ENCODE measurements at regions not wholly inside any gene's neighbourhood (a gene's known extent, or its start where the extent isn't known, plus 50 kb on each side); places are given as distances from the start of the nearest gene placed in this dataset.
"Not testable (repeated sequence)": the region's sequence is repeated elsewhere in the genome, so short reads cannot be mapped to it uniquely, and the experiment has no call there.

GRCh38 chr7:50251765-50252164 lies 52.8 kb upstream of the IKZF1 start:
- CTCF ChIA-PET: interaction anchor here (1.4 to 1.5 kb wide), 2 partner anchors 15 to 37 kb away, joined by 3 read pairs; no protein-coding TSS in a partner anchor
- Mint-ChIP-seq H3K9me3 (peaks cover 11% of the 10 kb centered on the region), H3K4me1 (no peaks in the 10 kb centered on the region), H3K4me3 (no peak overlapping the region), H3K27ac (no peak overlapping the region), H3K27me3 (peaks cover 12% of the 10 kb centered on the region), H3K36me3 (peaks cover 18% of the 10 kb centered on the region)
- DNase-seq: no peak

GRCh38 chr7:50246551-50246950 lies 58.0 kb upstream of the IKZF1 start:
- CTCF ChIA-PET: interaction anchor here (0.9 kb wide), 1 partner anchor 34 kb away, joined by 3 read pairs; no protein-coding TSS in a partner anchor

GRCh38 chr7:50242111-50242510 lies 62.4 kb upstream of the IKZF1 start:
- H3K27ac Mint-ChIP-seq, CTCF ChIA-PET, DNase-seq, H3K27me3 Mint-ChIP-seq, H3K4me3 Mint-ChIP-seq: not testable (repeated sequence)
- H3K36me3 Mint-ChIP-seq: peaks cover 26% of the 10 kb centered on the region
- H3K4me1 Mint-ChIP-seq: peaks cover 16% of the 10 kb centered on the region
- H3K9me3 Mint-ChIP-seq: peaks cover 40% of the 10 kb centered on the region

More at GRCh38 chr7:50246551-50246950, 58.0 kb upstream of the IKZF1 start:
- Mint-ChIP-seq H3K4me1 (peaks cover 4% of the 10 kb centered on the region), H3K4me3 (no peak overlapping the region), H3K36me3 (peaks cover 25% of the 10 kb centered on the region), H3K9me3 (peaks cover 29% of the 10 kb centered on the region), H3K27me3 (peaks cover 9% of the 10 kb centered on the region), H3K27ac (no peak overlapping the region)
- no peak for DNase-seq

GRCh38 chr7:50240699-50241098 lies 63.8 kb upstream of the IKZF1 start:
- peaks cover 21% of the 10 kb centered on the region for H3K4me1 Mint-ChIP-seq
- H3K4me3 Mint-ChIP-seq, H3K27ac Mint-ChIP-seq, CTCF ChIA-PET, DNase-seq, H3K27me3 Mint-ChIP-seq: not testable (repeated sequence)
- peaks cover 33% of the 10 kb centered on the region for H3K9me3 Mint-ChIP-seq
- peaks cover 26% of the 10 kb centered on the region for H3K36me3 Mint-ChIP-seq

- H3K27ac Mint-ChIP-seq: no peak overlapping the region
- peaks cover 45% of the 10 kb centered on the region for H3K4me1 Mint-ChIP-seq
- CTCF ChIA-PET: interaction anchor here (0.7 to 1.6 kb wide), 11 partner anchors 9 to 138 kb away, joined by 3 to 8 read pairs (median 3); no protein-coding TSS in a partner anchor
- no peak overlapping the region for H3K4me3 Mint-ChIP-seq
- H3K9me3 Mint-ChIP-seq: peaks cover 30% of the 10 kb centered on the region
- no peaks in the 10 kb centered on the region for H3K27me3 Mint-ChIP-seq
- DNase-seq: no peak
- H3K36me3 Mint-ChIP-seq: peaks cover 28% of the 10 kb centered on the region
These were observed 74.6 kb upstream of the IKZF1 start for GRCh38 chr7:50229964-50230363.

- CTCF ChIA-PET: interaction anchor here (0.8 to 3.4 kb wide), 12 partner anchors 8 to 141 kb away, joined by 3 to 25 read pairs (median 4); no protein-coding TSS in a partner anchor
- H3K27me3 Mint-ChIP-seq: no peaks in the 10 kb centered on the region
- peaks cover 45% of the 10 kb centered on the region for H3K4me1 Mint-ChIP-seq
- H3K4me3 Mint-ChIP-seq: peak overlapping the region; percentile 66
- peaks cover 31% of the 10 kb centered on the region for H3K36me3 Mint-ChIP-seq
- H3K9me3 Mint-ChIP-seq: peaks cover 32% of the 10 kb centered on the region
- peak overlapping the region; percentile 89 for H3K27ac Mint-ChIP-seq
- no peak for DNase-seq
These were observed 76.4 kb upstream of the IKZF1 start for GRCh38 chr7:50228148-50228547.

GRCh38 chr7:50227726-50228125 lies 76.8 kb upstream of the IKZF1 start:
- CTCF ChIA-PET: interaction anchor here (0.8 to 3.4 kb wide), 13 partner anchors 9 to 141 kb away, joined by 3 to 25 read pairs (median 4); no protein-coding TSS in a partner anchor
- H3K4me3 Mint-ChIP-seq: peak overlapping the region; percentile 66
- peaks cover 45% of the 10 kb centered on the region for H3K4me1 Mint-ChIP-seq
- peaks cover 29% of the 10 kb centered on the region for H3K9me3 Mint-ChIP-seq
- H3K27ac Mint-ChIP-seq: peak overlapping the region; percentile 89
- peaks cover 29% of the 10 kb centered on the region for H3K36me3 Mint-ChIP-seq
- H3K27me3 Mint-ChIP-seq: no peaks in the 10 kb centered on the region
- DNase-seq: no peak

GRCh38 chr7:50226669-50227068 lies 77.8 kb upstream of the IKZF1 start:
- Mint-ChIP-seq H3K4me1 (peaks cover 45% of the 10 kb centered on the region), H3K27me3 (no peaks in the 10 kb centered on the region), H3K36me3 (peaks cover 29% of the 10 kb centered on the region), H3K27ac (peak overlapping the region; percentile 89), H3K4me3 (peak overlapping the region; percentile 44), H3K9me3 (peaks cover 32% of the 10 kb centered on the region)
- CTCF ChIA-PET: interaction anchor here (0.8 to 3.4 kb wide), 10 partner anchors 10 to 135 kb away, joined by 3 to 25 read pairs (median 6); no protein-coding TSS in a partner anchor
- DNase-seq: no peak

- H3K4me1 Mint-ChIP-seq: peaks cover 45% of the 10 kb centered on the region
- peaks cover 29% of the 10 kb centered on the region for H3K36me3 Mint-ChIP-seq
- H3K9me3 Mint-ChIP-seq: peaks cover 32% of the 10 kb centered on the region
- CTCF ChIA-PET: interaction anchor here (0.8 to 3.4 kb wide), 7 partner anchors 10 to 81 kb away, joined by 3 to 25 read pairs (median 9); no protein-coding TSS in a partner anchor
- no peaks in the 10 kb centered on the region for H3K27me3 Mint-ChIP-seq
- peak overlapping the region; percentile 89 for H3K27ac Mint-ChIP-seq
- H3K4me3 Mint-ChIP-seq: peak overlapping the region; percentile 44
- no peak for DNase-seq
These were observed 78.4 kb upstream of the IKZF1 start for GRCh38 chr7:50226145-50226544.

GRCh38 chr7:50221433-50221832 lies 83.1 kb upstream of the IKZF1 start:
- H3K4me1 Mint-ChIP-seq: peaks cover 38% of the 10 kb centered on the region
- CTCF ChIA-PET: no interaction called here
- no peaks in the 10 kb centered on the region for H3K27me3 Mint-ChIP-seq
- no peak overlapping the region for H3K27ac Mint-ChIP-seq
- peaks cover 22% of the 10 kb centered on the region for H3K36me3 Mint-ChIP-seq
- H3K9me3 Mint-ChIP-seq: peaks cover 31% of the 10 kb centered on the region
- DNase-seq: no peak
- no peak overlapping the region for H3K4me3 Mint-ChIP-seq

- CTCF ChIA-PET: interaction anchor here (1.0 kb wide), 1 partner anchor 9 kb away, joined by 4 read pairs; no protein-coding TSS in a partner anchor
- Mint-ChIP-seq H3K4me1 (peaks cover 38% of the 10 kb centered on the region), H3K27ac (no peak overlapping the region), H3K27me3 (no peaks in the 10 kb centered on the region), H3K9me3 (peaks cover 31% of the 10 kb centered on the region), H3K4me3 (no peak overlapping the region), H3K36me3 (peaks cover 22% of the 10 kb centered on the region)
- DNase-seq: no peak
These were observed 83.5 kb upstream of the IKZF1 start for GRCh38 chr7:50221028-50221427.

- DNase-seq: no peak
- Mint-ChIP-seq H3K36me3 (peaks cover 22% of the 10 kb centered on the region), H3K9me3 (peaks cover 29% of the 10 kb centered on the region), H3K27me3 (no peaks in the 10 kb centered on the region), H3K4me1 (peaks cover 39% of the 10 kb centered on the region), H3K27ac (no peak overlapping the region), H3K4me3 (no peak overlapping the region)
- CTCF ChIA-PET: interaction anchor here (1.0 kb wide), 1 partner anchor 10 kb away, joined by 4 read pairs; no protein-coding TSS in a partner anchor
These were observed 84.2 kb upstream of the IKZF1 start for GRCh38 chr7:50220273-50220672.

GRCh38 chr7:50217821-50218281 lies 86.7 kb upstream of the IKZF1 start:
- no peak overlapping the region for H3K4me3 Mint-ChIP-seq
- H3K36me3 Mint-ChIP-seq: peaks cover 16% of the 10 kb centered on the region
- peaks cover 25% of the 10 kb centered on the region for H3K9me3 Mint-ChIP-seq
- DNase-seq: no peak
- CTCF ChIA-PET: no interaction called here
- peaks cover 61% of the 10 kb centered on the region for H3K4me1 Mint-ChIP-seq
- H3K27ac Mint-ChIP-seq: no peak overlapping the region
- H3K27me3 Mint-ChIP-seq: peaks cover 3% of the 10 kb centered on the region

GRCh38 chr7:50217401-50217800 lies 87.1 kb upstream of the IKZF1 start:
- CTCF ChIA-PET: interaction anchor here (1.6 kb wide), 1 partner anchor 51 kb away, joined by 6 read pairs; no protein-coding TSS in a partner anchor
- DNase-seq: no peak
- H3K4me3 Mint-ChIP-seq: no peak overlapping the region
- H3K27ac Mint-ChIP-seq: no peak overlapping the region
- peaks cover 24% of the 10 kb centered on the region for H3K9me3 Mint-ChIP-seq
- H3K4me1 Mint-ChIP-seq: peaks cover 66% of the 10 kb centered on the region
- peaks cover 15% of the 10 kb centered on the region for H3K36me3 Mint-ChIP-seq
- peaks cover 3% of the 10 kb centered on the region for H3K27me3 Mint-ChIP-seq

GRCh38 chr7:50216626-50217025 lies 87.9 kb upstream of the IKZF1 start:
- no peak overlapping the region for H3K4me3 Mint-ChIP-seq
- peaks cover 13% of the 10 kb centered on the region for H3K36me3 Mint-ChIP-seq
- H3K9me3 Mint-ChIP-seq: peaks cover 18% of the 10 kb centered on the region
- CTCF ChIA-PET: interaction anchor here (0.9 to 1.6 kb wide), 2 partner anchors 11 to 52 kb away, joined by 3 to 6 read pairs; no protein-coding TSS in a partner anchor
- H3K27me3 Mint-ChIP-seq: peaks cover 3% of the 10 kb centered on the region
- H3K4me1 Mint-ChIP-seq: peaks cover 73% of the 10 kb centered on the region
- DNase-seq: no peak
- H3K27ac Mint-ChIP-seq: no peak overlapping the region

All from activated naive CD4-positive, alpha-beta T cell treated with anti-CD3 and anti-CD28 coated beads, Interleukin-2, amount 10 ng/mL, durations not matched to agents 7 days and 5 days (primary cell).